ENCODE measurements at regions not wholly inside any gene's neighbourhood (a gene's known extent, or its start where the extent isn't known, plus 50 kb on each side); places are given as distances from the start of the nearest gene placed in this dataset.
"Not testable (repeated sequence)": the region's sequence is repeated elsewhere in the genome, so short reads cannot be mapped to it uniquely, and the experiment has no call there.

GRCh38 chr21:25181690-25182089 is 425.6 kb downstream of the MRPL39 start:
- DNase-seq; H3K27me3 ChIP-seq (ENCODE audit: control insufficient read depth, insufficient read depth); ATAC-seq; H3K4me1 ChIP-seq (ENCODE audit: control insufficient read depth, insufficient read depth, low read length); H3K27ac ChIP-seq (ENCODE audit: low read length); H3K9me3 ChIP-seq (ENCODE audit: control insufficient read depth, low read length); H3K4me3 ChIP-seq (ENCODE audit: low read length); intact Hi-C loops (cut with DNase I): not testable (repeated sequence)
- 86% methylated on average over 3 of the region's 3 CpGs for WGBS

GRCh38 chr21:25179116-25179515 is 428.2 kb downstream of the MRPL39 start:
- intact Hi-C loops (cut with DNase I) = no loop called here

GRCh38 chr21:25176637-25177412 is 430.5 kb downstream of the MRPL39 start:
- no peak overlapping the region for H3K4me3 ChIP-seq (ENCODE audit: low read length)
- intact Hi-C loops (cut with DNase I) = no loop called here
- H3K27me3 ChIP-seq (ENCODE audit: control insufficient read depth, insufficient read depth) = no peaks in the 10 kb centered on the region
- H3K9me3 ChIP-seq (ENCODE audit: control insufficient read depth, low read length) = no peaks in the 10 kb centered on the region
- ATAC-seq = no peak
- DNase-seq = no peak
- H3K4me1 ChIP-seq (ENCODE audit: control insufficient read depth, insufficient read depth, low read length) = no peaks in the 10 kb centered on the region
- 78% methylated on average over 5 of the region's 5 CpGs for WGBS
- no peak overlapping the region for H3K27ac ChIP-seq (ENCODE audit: low read length)

More at GRCh38 chr21:25179116-25179515, 428.2 kb downstream of the MRPL39 start:
- no peaks in the 10 kb centered on the region for H3K9me3 ChIP-seq (ENCODE audit: control insufficient read depth, low read length)
- H3K27ac ChIP-seq (ENCODE audit: low read length) = no peak overlapping the region
- H3K27me3 ChIP-seq (ENCODE audit: control insufficient read depth, insufficient read depth) = no peaks in the 10 kb centered on the region
- WGBS = 84% methylated on average over 1 of the region's 1 CpG
- H3K4me3 ChIP-seq (ENCODE audit: low read length) = no peak overlapping the region
- H3K4me1 ChIP-seq (ENCODE audit: control insufficient read depth, insufficient read depth, low read length) = no peaks in the 10 kb centered on the region
- DNase-seq (no peak), ATAC-seq (no peak)

- Histone ChIP-seq H3K4me1 (ENCODE audit: control insufficient read depth, insufficient read depth, low read length) (no peaks in the 10 kb centered on the region), H3K27ac (ENCODE audit: low read length) (no peak overlapping the region), H3K9me3 (ENCODE audit: control insufficient read depth, low read length) (no peaks in the 10 kb centered on the region), H3K27me3 (ENCODE audit: control insufficient read depth, insufficient read depth) (no peaks in the 10 kb centered on the region), H3K4me3 (ENCODE audit: low read length) (no peak overlapping the region)
- intact Hi-C loops (cut with DNase I) = no loop called here
- DNase-seq (no peak), ATAC-seq (no peak)
- WGBS = 76% methylated on average over 2 of the region's 2 CpGs
Observed at GRCh38 chr21:25175938-25176337, 431.3 kb downstream of the MRPL39 start.

- WGBS = 76% methylated on average over 6 of the region's 6 CpGs
- intact Hi-C loops (cut with DNase I) = no loop called here
- Histone ChIP-seq H3K4me3 (ENCODE audit: low read length) (no peak overlapping the region), H3K27me3 (ENCODE audit: control insufficient read depth, insufficient read depth) (no peaks in the 10 kb centered on the region), H3K4me1 (ENCODE audit: control insufficient read depth, insufficient read depth, low read length) (no peaks in the 10 kb centered on the region), H3K27ac (ENCODE audit: low read length) (no peak overlapping the region), H3K9me3 (ENCODE audit: control insufficient read depth, low read length) (no peaks in the 10 kb centered on the region)
- DNase-seq (no peak), ATAC-seq (no peak)
Observed at GRCh38 chr21:25171438-25171837, 435.8 kb downstream of the MRPL39 start.

GRCh38 chr21:25170681-25171080 is 436.6 kb downstream of the MRPL39 start:
- ATAC-seq = no peak
- intact Hi-C loops (cut with DNase I) = no loop called here
- Histone ChIP-seq H3K4me1 (ENCODE audit: control insufficient read depth, insufficient read depth, low read length) (no peaks in the 10 kb centered on the region), H3K4me3 (ENCODE audit: low read length) (no peak overlapping the region), H3K9me3 (ENCODE audit: control insufficient read depth, low read length) (no peaks in the 10 kb centered on the region), H3K27ac (ENCODE audit: low read length) (no peak overlapping the region), H3K27me3 (ENCODE audit: control insufficient read depth, insufficient read depth) (no peaks in the 10 kb centered on the region)
- no peak for DNase-seq
- 81% methylated on average over 3 of the region's 3 CpGs for WGBS

GRCh38 chr21:25169370-25169769 is 437.9 kb downstream of the MRPL39 start:
- ATAC-seq (no peak), DNase-seq (no peak)
- H3K9me3 ChIP-seq (ENCODE audit: control insufficient read depth, low read length) = no peaks in the 10 kb centered on the region
- no peak overlapping the region for H3K4me3 ChIP-seq (ENCODE audit: low read length)
- no peak overlapping the region for H3K27ac ChIP-seq (ENCODE audit: low read length)
- no peaks in the 10 kb centered on the region for H3K4me1 ChIP-seq (ENCODE audit: control insufficient read depth, insufficient read depth, low read length)
- no peaks in the 10 kb centered on the region for H3K27me3 ChIP-seq (ENCODE audit: control insufficient read depth, insufficient read depth)
- WGBS = 77% methylated on average over 1 of the region's 1 CpG
- intact Hi-C loops (cut with DNase I) = no loop called here

- H3K4me1 ChIP-seq (ENCODE audit: control insufficient read depth, insufficient read depth, low read length); H3K4me3 ChIP-seq (ENCODE audit: low read length); H3K27ac ChIP-seq (ENCODE audit: low read length); ATAC-seq; H3K27me3 ChIP-seq (ENCODE audit: control insufficient read depth, insufficient read depth); DNase-seq; H3K9me3 ChIP-seq (ENCODE audit: control insufficient read depth, low read length); intact Hi-C loops (cut with DNase I): not testable (repeated sequence)
- 68% methylated on average over 1 of the region's 1 CpG for WGBS
Observed at GRCh38 chr21:25166904-25167303, 440.4 kb downstream of the MRPL39 start.

GRCh38 chr21:25161571-25161970 is 445.7 kb downstream of the MRPL39 start:
- H3K4me3 ChIP-seq (ENCODE audit: low read length) = no peak overlapping the region
- no peaks in the 10 kb centered on the region for H3K4me1 ChIP-seq (ENCODE audit: control insufficient read depth, insufficient read depth, low read length)
- intact Hi-C loops (cut with DNase I) = no loop called here
- H3K27ac ChIP-seq (ENCODE audit: low read length) = no peak overlapping the region
- no peaks in the 10 kb centered on the region for H3K27me3 ChIP-seq (ENCODE audit: control insufficient read depth, insufficient read depth)
- DNase-seq (no peak), ATAC-seq (no peak)
- 74% methylated on average over 4 of the region's 4 CpGs for WGBS
- H3K9me3 ChIP-seq (ENCODE audit: control insufficient read depth, low read length) = no peaks in the 10 kb centered on the region

GRCh38 chr21:25155020-25155419 is 452.3 kb downstream of the MRPL39 start:
- ATAC-seq; H3K27me3 ChIP-seq (ENCODE audit: control insufficient read depth, insufficient read depth); H3K27ac ChIP-seq (ENCODE audit: low read length); H3K4me1 ChIP-seq (ENCODE audit: control insufficient read depth, insufficient read depth, low read length); H3K9me3 ChIP-seq (ENCODE audit: control insufficient read depth, low read length); H3K4me3 ChIP-seq (ENCODE audit: low read length); intact Hi-C loops (cut with DNase I); DNase-seq: not testable (repeated sequence)
- WGBS = 55% methylated on average over 1 of the region's 1 CpG

GRCh38 chr21:25149022-25149421 is 458.3 kb downstream of the MRPL39 start:
- 67% methylated on average over 1 of the region's 1 CpG for WGBS
- DNase-seq = no peak
- no peak for ATAC-seq
- H3K27ac ChIP-seq (ENCODE audit: low read length) = no peak overlapping the region
- no peaks in the 10 kb centered on the region for H3K9me3 ChIP-seq (ENCODE audit: control insufficient read depth, low read length)
- intact Hi-C loops (cut with DNase I) = no loop called here
- H3K4me3 ChIP-seq (ENCODE audit: low read length) = no peak overlapping the region
- no peaks in the 10 kb centered on the region for H3K4me1 ChIP-seq (ENCODE audit: control insufficient read depth, insufficient read depth, low read length)
- H3K27me3 ChIP-seq (ENCODE audit: control insufficient read depth, insufficient read depth) = no peaks in the 10 kb centered on the region

- intact Hi-C loops (cut with DNase I) = no loop called here
- ATAC-seq (no peak), DNase-seq (no peak)
- H3K9me3 ChIP-seq (ENCODE audit: control insufficient read depth, low read length) = no peaks in the 10 kb centered on the region
- no peak overlapping the region for H3K4me3 ChIP-seq (ENCODE audit: low read length)
- no peaks in the 10 kb centered on the region for H3K4me1 ChIP-seq (ENCODE audit: control insufficient read depth, insufficient read depth, low read length)
- WGBS = 58% methylated on average over 1 of the region's 1 CpG
- H3K27me3 ChIP-seq (ENCODE audit: control insufficient read depth, insufficient read depth) = no peaks in the 10 kb centered on the region
- H3K27ac ChIP-seq (ENCODE audit: low read length) = no peak overlapping the region
Observed at GRCh38 chr21:25139414-25139813, 467.9 kb downstream of the MRPL39 start.
